GM18498 (cell line): ENCODE measurements at regions not wholly inside any gene's neighbourhood (a gene's known extent, or its start where the extent isn't known, plus 50 kb on each side); places are given as distances from the start of the nearest gene placed in this dataset.

ENCODE experiments used
- ATAC-seq: cut with Tn5 transposase; IDR thresholded peaks from one replicate; pipeline ENCODE4 v1.9.1; 2021; ENCODE audit warnings: mild to moderate bottlenecking, moderate library complexity; ENCODE audit not compliant: unreplicated experiment

DNA sequence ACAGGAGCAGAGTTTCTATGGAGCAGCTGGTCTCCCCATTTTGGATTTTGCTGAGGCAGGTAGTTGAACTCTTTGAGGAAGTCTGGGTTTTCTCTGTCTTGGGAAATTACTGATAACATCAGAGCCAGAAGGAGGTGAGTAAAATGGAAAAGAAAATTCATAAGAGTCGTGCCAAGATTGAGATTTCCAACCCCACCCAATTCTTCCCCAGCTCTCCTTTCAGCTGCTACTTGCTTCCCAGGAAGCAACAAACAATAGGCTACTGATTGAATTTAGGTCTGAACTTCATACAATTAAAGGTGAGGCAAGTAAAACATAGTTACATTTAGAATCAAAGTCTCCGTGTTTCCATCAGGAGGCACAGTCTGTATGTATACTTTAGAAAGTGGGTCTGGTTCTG lies 54.6 kb upstream of the EOLA2 start:
- ATAC-seq = no peak

DNA sequence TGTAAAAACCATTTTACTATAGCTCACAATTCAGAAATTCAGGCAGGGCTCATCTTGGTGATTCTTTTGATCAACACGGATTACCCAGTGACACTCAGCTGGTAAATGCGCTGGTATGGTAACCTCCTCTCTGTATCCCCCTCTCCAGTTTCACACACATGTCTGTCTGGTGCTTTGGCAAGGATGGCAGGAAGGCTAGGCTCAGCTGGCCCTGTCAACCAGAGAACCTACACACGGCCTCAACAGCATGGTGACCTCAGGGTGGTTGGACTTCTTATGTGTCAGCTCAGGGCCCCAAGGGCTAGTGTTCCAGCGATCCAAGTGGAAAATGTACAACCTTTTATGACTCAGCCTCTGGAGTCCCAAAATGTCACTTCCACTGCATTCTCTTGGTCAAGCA lies 55.7 kb upstream of the EOLA2 start:
- ATAC-seq = no peak

DNA sequence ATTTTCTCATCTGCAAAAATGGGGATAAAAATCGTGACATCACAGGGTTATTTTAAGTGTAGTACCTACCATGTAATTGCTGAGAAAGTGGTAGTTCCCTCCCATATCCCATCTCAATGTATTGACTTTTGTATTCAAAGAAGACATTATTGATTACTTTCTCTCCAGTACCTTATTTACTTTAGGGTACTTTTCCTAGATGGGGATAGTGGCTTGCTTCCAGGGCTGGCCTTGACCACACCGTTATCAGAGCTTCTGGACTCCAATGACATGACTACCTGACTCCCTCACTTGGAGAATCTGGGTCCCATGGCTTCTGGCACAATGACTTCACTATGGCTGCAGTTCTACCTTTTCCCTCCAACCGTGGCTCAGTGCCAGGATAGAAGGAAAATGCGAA lies 58.2 kb upstream of the EOLA2 start:
- ATAC-seq = no peak

DNA sequence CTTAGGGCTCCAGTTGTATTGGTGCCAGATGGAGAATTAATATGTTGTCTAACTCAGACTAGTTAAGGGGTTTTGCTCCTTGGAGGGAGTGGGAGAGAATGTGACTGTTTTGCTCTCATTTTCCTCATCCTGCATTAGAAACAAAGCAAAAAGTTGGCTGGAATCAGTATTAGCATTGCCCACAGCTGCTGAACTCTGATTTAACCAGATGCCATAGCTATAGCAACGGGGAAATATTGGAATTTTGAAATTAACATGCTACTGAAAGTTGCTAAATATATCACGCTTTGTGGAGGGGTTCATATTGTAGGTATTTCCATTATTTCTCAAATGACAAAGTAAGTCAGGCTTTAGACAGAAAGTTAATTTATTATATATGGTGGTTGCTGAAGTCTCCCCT lies 66.7 kb upstream of the EOLA2 start:
- no peak for ATAC-seq

DNA sequence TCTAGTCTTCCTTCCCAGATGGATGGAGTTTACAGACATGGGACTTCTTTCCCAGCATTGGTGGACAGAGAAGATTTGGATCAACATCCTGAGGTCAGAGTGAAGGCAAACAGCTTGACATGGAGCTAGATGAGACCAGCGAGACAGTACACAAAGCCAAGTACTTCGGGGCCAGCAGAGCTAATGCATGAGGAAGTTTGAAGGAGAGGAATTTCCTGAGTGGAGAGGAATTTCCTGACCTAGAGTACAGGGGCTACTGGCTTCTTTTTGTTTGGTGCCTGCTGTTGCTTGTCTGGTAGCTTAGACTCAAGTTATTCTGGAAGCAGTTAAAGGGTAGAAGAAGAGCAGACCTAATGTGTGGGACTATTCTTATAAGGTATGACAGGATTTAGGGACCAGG lies 69.1 kb upstream of the EOLA2 start:
- no peak for ATAC-seq

DNA sequence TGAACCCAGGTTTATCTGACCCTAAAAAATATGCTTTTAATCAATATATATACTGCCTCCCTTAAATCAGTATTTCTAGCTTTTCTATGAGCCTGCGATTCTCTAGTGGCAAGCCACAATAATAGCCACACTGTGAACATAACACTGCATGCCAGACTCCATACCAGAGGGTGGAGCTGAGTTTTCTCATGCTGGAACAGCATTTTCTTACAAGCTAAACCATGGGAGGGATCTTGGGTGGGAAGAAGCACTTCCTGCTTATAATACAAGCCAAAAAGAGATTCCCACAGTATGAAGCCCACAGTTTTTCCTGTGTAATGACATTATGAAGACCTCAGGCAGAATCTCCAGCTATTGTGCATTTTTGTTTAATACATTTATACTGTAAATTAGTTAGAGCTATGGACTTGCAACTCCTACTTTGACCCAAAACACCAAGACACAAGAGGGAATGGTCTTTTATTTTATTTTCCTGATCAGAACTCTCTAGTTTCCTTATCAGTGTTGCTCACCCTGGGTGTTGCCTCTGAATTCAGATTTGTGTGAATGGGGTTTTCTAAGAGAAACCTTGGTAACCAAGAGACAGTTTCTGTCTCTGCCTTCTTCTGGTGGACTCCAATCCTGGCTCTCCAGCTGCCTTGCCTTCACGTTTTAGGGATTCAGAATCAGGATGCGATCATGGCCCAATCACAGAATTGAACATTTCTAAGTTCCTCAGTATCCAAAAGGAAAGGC lies 74.5 kb upstream of the EOLA2 start:
- no peak for ATAC-seq

DNA sequence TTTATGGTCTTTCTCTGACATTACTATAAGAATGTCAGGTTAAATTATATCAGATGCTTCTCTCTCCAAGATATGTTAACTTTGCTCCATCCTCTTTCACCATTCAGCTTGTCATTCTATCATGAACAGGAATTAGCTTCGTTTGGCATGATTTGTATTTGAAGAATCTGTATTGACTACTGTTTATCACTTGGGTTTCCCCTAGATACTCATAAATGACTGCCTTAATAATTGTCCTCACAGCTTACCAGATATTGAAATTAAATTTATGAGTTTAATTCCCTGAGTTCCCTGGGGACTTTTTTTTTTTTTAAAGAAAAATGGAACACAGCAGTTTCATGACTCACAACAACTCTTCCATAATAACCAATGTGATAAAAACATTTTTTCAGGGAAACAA lies 76.2 kb upstream of the EOLA2 start:
- ATAC-seq = no peak

DNA sequence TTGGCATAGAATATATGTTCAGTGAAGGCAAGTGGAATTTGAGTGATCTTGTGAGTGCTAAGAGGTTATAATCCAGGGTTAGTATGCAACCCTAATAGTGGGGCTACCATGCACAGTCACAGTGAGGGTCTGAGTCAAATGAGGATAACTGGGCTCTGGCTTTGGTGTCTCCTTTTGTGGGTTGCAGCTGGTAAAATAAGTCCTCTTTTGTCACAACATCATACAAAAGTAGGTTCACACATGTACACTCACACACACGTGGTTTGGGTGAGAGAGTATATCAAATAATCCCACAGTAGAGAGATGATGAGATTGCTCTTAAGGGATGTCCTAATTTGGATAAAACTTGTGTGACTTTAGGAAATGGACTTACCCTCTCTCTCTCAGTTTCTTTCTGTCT lies 79.6 kb upstream of the EOLA2 start:
- no peak for ATAC-seq

DNA sequence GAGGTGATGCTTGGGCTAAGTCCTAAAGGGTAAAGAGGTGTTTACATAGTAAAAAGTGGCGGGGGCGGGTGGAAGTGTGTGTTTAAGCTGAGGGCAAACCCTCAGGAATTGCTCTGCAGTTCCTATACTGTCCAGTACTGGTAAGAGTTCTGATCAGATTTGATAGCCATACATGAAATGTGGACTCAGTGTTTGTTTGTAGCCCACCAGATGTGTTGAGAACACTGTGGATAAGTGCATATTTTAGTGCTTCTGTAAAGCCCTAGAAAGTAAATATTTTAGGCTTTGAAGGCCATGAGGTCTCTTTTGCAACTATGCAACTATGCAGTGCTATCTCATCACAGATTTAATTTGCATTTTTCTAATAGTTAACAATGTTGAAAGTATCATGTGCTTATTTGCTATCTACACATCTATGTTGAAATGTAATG lies 80.7 kb upstream of the EOLA2 start:
- no peak for ATAC-seq

DNA sequence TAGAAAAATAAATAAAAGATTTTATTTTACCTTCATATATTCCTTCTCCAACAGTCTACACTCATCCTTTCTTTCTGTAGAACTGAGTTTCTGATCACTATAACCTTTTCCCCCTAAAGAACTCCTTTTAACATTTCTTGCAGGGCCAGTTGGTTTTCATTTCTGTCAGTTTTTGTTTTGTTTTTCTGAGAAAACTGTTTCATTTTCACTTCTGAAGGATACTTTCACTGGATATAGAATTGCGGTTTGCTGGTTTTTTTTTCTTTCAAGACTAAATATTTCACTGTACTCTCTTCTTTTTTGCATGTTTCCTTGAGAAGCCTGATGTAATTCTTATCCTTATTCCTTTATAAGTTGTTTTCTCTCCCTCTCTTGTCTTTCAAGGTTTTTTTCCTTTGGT lies 90.4 kb upstream of the EOLA2 start:
- no peak for ATAC-seq

DNA sequence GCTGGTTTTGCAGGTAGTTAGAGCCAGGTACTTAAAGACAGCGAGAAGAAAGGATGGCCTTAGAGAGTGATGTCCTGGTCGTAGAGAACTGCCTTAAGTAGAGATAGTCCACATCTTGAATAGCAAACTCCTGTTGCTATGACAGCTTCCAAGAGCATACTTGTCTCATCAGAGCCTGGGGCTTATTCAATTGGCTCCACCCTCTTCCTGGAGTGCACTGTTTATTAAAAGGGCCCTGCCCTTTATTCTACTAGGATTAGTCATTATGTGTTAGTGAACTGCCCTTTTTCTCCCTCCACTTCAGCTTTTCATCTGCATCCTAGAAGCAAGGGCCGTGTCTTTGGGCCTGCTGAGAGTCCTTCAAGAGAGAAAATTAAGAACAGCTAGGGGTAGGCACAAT lies 94.5 kb upstream of the EOLA2 start:
- no peak for ATAC-seq

DNA sequence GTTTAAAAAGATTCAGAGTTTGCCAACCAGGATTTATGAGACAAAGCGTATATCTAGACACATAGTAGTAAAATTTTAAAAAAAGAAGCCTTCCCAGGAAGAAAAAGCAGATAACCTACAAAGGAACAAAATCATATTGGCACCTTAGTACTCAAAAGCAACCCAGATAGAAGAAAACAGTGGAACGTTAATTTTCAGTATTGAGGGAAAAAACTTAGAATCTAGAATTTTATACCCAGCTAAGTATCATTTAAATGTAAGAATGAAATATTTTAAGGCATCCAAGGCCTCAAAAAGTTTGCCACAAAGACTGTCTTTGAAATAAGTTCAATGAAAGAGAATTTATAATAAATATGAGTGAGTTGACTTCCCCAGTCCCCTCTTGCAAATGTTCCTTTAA lies 96.5 kb upstream of the EOLA2 start:
- ATAC-seq = no peak

DNA sequence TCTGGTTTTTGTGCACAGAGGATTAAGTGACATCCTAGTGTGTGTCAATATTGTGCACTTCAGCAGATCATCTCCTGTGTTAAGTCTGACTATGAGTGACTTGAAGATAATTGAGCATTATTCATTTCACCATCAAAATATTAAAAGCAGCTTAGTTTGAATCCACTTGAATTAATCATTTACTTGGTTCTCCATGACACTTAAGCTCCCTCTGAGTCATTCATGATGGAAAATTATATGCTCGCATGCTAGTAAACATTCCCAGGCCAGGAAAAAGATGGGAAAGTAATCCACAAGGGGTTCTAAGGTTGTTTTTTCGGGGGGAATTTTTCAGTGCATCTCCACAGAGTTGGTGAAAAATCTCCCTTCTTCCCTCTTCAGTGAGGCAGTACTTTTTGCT lies 97.2 kb upstream of the EOLA2 start:
- ATAC-seq = no peak

DNA sequence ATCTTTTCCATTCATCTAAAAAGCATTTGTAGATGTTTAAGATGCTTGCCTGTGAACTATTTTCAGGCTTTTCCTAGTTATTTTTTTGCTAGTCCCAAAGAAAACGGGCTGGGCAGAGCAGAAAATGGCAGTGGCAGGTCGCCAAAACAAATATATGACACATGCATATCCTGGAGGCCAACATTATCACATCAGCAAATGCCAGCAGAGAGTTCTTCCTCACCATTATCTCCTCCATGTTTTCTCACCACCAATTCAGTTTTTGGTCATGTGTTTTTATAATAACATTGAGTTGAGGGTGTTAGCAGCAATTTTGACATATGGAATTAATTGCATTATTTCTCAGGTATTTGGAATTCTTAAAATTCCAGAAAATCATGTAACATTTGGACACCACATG lies 97.9 kb upstream of the EOLA2 start:
- ATAC-seq = no peak

DNA sequence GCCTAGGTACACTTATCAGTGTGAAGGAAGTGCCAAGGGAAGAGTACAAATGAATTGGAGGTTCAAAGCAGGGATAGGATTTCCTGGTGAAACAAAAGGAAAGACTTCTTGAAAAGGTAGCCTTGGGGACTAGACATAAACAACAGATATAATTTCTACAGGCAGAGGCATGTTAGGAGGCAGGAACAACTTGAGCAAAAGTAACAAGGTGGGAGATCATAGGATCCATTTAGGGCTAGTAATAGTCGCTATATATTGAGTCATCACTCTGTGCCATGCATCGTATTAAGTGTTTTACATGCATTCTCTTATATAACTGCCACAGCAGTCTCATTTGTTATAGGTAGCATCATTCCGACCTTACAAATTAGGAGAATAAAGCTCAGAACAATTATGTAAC lies 98.3 kb upstream of the EOLA2 start:
- no peak for ATAC-seq

DNA sequence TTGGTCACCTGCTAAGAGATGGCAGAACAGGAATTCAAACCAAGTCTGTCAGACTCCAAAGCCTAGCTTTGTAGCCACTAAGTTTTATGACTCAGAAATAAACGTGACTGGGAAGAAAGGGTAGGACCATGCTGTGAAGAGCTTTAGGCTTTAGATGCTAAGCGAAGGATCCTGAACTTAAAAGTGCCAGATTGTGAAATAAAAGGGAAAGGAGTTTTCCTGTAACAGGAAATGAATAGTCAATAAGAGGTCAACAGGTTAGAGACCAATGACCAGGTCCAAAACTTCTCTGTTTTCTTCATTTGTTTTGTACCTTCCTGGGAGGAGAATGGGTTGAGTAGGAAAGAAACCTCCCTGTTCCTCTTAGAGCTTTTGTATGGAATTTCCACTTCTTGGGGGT lies 98.8 kb upstream of the EOLA2 start:
- no peak for ATAC-seq

DNA sequence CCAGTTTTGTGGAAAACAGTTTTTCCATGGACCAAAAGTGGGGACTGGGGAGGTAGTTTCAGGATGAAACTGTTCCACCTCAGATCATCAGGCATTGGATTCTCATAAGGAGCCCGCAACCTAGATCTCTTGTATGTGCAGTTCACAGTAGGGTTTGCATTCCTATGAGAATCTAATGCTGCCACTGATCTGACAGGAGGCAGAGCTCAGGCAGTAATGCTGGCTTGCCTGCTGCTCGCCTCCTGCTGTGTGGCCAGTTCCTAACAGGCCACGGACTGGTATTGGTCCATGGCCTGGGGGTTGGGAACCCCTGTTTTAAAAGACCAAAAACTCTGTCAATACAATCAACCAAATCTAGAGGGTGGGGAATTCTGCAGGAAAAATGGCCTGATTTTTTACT lies 100.0 kb upstream of the EOLA2 start:
- no peak for ATAC-seq

DNA sequence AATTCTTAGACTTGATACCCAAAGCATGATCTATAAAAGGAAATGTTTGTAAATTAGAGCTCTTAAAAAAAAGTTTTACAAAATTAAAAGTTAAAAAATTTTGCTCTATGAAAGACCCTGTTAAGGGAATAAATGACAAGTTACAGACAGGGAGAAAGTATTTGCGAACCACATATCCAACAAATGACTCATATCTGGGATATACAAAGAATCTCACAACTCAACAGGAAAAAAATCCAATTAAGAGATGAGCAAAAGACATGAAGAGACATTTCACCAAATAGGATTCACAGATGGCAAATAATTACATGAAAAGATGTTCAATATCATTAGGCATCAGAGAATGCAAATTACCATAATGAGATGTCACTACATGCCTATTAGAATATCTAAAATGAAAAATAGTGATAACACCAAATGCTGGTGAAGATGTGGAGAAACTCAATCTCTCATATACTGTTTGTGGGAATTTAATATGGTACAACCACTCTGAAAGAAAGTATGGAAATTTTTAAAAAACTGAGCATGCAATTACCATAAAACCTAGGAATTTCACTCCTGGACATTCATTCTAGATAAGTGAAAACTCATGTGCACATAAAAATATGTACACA lies 100.8 kb upstream of the EOLA2 start:
- ATAC-seq = no peak

DNA sequence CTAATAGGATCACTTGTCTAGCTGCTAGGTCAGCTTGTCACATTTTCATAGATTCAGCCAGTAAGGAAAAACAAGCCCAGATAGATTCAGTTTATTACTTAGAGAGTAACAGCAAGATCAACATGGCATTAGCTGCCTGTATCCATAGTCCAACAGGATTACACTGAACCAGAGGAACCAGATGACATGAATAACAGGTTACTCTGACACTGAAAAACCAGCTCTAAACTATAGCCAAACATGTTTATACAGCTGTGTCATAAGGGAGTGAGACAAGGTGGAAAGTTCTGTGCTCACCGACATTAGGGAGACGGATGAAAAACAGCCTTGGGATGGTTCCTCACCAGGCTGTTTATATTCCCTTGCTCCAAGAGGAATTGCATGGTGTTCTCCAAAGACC lies 102.9 kb upstream of the EOLA2 start:
- ATAC-seq = no peak

DNA sequence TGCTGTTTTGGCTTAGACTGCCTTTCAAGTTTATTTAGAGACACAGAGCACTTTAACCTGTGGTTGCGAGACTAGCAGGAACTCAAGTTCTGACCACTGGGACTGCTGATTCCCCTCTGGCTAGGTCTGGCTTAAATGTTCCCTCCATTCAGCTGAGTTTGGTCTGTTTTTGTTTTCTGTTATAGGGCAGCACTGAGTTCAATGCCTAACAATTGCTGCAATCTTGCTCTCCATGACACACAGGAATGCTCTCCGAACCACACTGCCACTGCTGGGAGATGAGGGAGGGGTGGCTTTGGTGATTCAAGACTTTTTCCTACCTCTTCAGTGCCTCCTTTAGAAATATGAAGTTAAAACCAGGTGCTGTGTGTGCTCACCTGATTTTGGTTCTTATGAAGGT lies 106.3 kb upstream of the EOLA2 start:
- no peak for ATAC-seq

DNA sequence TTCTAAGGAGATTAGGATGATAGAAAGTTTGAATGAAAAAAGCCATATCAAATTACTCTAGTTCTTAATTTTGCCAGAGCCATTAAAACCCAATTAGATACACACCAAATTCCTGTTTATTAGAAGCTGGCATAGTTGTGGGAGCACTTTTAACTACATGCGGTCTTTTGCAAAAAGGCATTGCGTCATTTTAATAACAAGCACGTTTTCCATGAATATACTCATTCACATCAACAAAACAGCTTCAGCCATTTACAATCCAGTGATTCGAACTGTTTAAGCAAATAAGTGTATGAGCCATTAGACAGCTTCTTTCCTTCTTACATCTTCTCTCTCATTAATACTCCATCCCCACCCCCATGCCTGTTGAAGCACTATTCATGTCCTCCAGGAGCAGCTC lies 109.5 kb upstream of the EOLA2 start:
- ATAC-seq = no peak

DNA sequence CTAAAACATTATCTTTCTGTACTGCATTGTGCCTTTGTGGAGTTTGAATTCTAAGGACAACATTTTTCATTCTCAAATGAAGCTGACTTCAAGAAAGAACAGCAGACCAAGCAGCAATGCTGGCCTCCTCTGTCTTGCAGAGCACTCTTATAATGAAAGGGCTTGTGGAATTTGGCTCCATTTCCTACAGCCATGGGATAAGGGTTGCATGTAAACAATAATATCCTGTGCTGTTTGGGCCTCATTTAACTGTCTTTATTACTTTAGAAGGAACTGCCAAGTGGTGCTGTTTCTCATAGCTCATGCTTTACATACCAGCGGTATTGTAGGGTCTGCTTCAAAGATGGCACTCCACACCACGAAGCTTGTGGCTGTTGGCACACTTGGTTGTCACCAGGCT lies 111.4 kb upstream of the EOLA2 start:
- no peak for ATAC-seq

DNA sequence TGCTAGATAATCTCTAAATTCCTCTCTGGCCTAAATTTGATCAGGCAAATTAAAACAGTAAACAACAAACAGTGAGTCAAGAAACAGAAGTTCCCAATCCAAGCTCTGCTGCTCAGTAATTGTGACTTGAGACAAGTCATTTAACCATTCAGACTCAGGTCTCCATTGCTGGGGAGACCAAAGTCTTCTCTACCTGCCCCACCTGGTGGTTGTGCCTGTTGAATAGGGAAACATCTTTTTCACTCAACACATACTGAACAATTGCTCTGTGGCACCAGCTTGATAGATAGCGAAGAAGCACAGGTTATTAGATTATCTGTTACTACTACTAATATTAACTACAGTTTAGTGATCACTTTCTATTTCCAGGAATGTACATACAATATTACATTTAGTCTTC lies 112.1 kb upstream of the EOLA2 start:
- ATAC-seq = no peak
